ENCODE measurements at regions not wholly inside any gene's neighbourhood (a gene's known extent, or its start where the extent isn't known, plus 50 kb on each side); places are given as distances from the start of the nearest gene placed in this dataset.

DNA sequence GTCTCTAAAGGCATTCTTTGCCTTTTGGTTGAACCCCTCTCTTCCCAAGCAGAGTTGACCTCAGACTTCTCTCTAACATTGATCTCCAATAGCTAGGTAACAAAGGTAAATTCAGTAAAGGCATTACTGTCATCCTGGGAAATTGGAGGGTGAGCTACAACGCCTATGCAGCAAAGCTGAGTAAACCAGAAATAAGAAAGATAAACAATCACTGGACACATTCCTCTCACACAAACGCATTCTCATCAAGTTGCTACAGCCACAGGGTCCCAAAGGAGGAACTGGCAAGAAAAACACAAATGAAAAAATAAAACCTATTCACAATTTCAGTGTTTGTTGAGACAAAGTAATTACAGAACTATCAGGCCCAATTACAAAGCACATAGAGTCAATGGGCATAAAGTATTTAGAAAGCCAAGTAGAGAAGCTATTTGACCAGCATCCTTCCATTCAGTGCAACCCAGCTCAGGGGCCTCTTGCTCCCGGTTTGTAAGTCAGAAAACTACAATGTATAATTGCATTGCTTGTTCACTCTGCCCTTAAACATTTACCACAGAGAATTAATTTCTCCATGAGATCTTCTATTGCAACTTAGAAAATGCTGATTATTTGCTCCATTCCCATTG is 967.7 kb downstream of the PCDH7 start:
- no peak for DNase-seq
- Mint-ChIP-seq H3K27ac (no peak overlapping the region), H3K9me3 (peaks cover 0 to 3% (median 1%) of the 10 kb centered on the region in 7 donors), H3K27me3 (ENCODE audit: low read depth in 3 of 3) (peaks cover 0 to 3% (median 2%) of the 10 kb centered on the region in 3 donors), H3K4me1 (no peaks in the 10 kb centered on the region), H3K36me3 (no peaks in the 10 kb centered on the region), H3K4me3 (no peak overlapping the region)
- Histone ChIP-seq H3K79me2 (ENCODE audit: insufficient read depth, low read length) (no peaks in the 10 kb centered on the region), H3K4me3 (replicated peaks in 1 of 3; ENCODE audit: low read depth in 2 of 3, low read length in 3 of 3) (no peak overlapping the region), H3K27me3 (ENCODE audit: control insufficient read depth in 2 of 2, insufficient read depth in 2 of 2, low read length in 2 of 2) (no peaks in the 10 kb centered on the region), H4K20me1 (ENCODE audit: insufficient read depth, low read length) (no peaks in the 10 kb centered on the region), H3K9me3 (replicated peaks in 1 of 2; ENCODE audit: control insufficient read depth in 1 of 2, insufficient read depth in 1 of 2, low read length in 2 of 2) (no peaks in the 10 kb centered on the region), H3K27ac (ENCODE audit: low read depth in 1 of 2, low read length in 2 of 2) (no peak overlapping the region), H3K4me1 (ENCODE audit: control insufficient read depth in 1 of 2, insufficient read depth in 2 of 2, low read length in 2 of 2) (no peaks in the 10 kb centered on the region), H3K4me2 (replicated peaks; ENCODE audit: extremely low read depth, low read length, poor library complexity, severe bottlenecking) (no peak overlapping the region), H3K9ac (ENCODE audit: insufficient read depth, low read length, poor library complexity, severe bottlenecking) (no peak overlapping the region), H2AFZ (ENCODE audit: insufficient read depth, low read depth, low read length, poor library complexity, severe bottlenecking) (no peak overlapping the region), H3K36me3 (replicated peaks in 1 of 2; ENCODE audit: control insufficient read depth in 1 of 2, insufficient read depth in 2 of 2, low read length in 2 of 2) (no peaks in the 10 kb centered on the region)
- intact Hi-C loops (cut with micrococcal nuclease) = no loop called here
- WGBS (ENCODE audit: insufficient coverage) = 88% methylated on average over 1 of the region's 3 CpGs
- TF ChIP-seq, protein P1, sequence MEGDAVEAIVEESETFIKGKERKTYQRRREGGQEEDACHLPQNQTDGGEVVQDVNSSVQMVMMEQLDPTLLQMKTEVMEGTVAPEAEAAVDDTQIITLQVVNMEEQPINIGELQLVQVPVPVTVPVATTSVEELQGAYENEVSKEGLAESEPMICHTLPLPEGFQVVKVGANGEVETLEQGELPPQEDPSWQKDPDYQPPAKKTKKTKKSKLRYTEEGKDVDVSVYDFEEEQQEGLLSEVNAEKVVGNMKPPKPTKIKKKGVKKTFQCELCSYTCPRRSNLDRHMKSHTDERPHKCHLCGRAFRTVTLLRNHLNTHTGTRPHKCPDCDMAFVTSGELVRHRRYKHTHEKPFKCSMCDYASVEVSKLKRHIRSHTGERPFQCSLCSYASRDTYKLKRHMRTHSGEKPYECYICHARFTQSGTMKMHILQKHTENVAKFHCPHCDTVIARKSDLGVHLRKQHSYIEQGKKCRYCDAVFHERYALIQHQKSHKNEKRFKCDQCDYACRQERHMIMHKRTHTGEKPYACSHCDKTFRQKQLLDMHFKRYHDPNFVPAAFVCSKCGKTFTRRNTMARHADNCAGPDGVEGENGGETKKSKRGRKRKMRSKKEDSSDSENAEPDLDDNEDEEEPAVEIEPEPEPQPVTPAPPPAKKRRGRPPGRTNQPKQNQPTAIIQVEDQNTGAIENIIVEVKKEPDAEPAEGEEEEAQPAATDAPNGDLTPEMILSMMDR (IDR thresholded peaks at IDR 0.05) = no peak

DNA sequence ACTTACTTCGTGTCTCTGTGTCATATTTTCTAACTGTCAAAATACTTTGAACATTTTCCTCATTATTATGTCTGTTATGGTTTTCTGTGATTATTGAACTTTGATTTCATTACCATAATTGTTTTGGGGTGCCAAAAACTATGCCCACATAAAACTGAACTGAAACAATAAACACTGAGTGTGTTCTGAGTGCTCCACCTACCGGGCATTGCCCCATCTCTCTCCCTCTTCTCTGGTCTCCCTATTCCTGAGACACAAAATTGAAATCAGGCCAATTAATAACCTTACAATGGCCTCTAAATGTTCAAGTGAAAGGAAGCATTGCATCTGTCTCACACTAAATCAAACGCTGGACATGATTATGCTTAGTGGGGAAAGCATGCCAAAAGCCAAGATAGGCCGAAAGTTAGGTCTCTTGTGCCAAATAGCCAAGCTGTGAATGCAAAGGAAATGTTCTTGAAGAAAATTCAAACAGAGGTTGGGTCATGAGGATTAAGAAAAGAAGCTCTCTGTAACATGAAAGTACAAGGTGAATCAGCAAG is 972.3 kb downstream of the PCDH7 start:
- 78% methylated on average over 3 of the region's 4 CpGs for WGBS (ENCODE audit: insufficient coverage)
- Histone ChIP-seq H3K4me1 (ENCODE audit: control insufficient read depth in 1 of 2, insufficient read depth in 2 of 2, low read length in 2 of 2) (no peaks in the 10 kb centered on the region), H4K20me1 (ENCODE audit: insufficient read depth, low read length) (no peaks in the 10 kb centered on the region), H3K27ac (ENCODE audit: low read depth in 1 of 2, low read length in 2 of 2) (no peak overlapping the region), H2AFZ (ENCODE audit: insufficient read depth, low read depth, low read length, poor library complexity, severe bottlenecking) (no peak overlapping the region), H3K4me2 (replicated peaks; ENCODE audit: extremely low read depth, low read length, poor library complexity, severe bottlenecking) (no peak overlapping the region), H3K79me2 (ENCODE audit: insufficient read depth, low read length) (no peaks in the 10 kb centered on the region), H3K36me3 (replicated peaks in 1 of 2; ENCODE audit: control insufficient read depth in 1 of 2, insufficient read depth in 2 of 2, low read length in 2 of 2) (no peaks in the 10 kb centered on the region), H3K4me3 (replicated peaks in 1 of 3; ENCODE audit: low read depth in 2 of 3, low read length in 3 of 3) (no peak overlapping the region), H3K9me3 (replicated peaks in 1 of 2; ENCODE audit: control insufficient read depth in 1 of 2, insufficient read depth in 1 of 2, low read length in 2 of 2) (no peaks in the 10 kb centered on the region), H3K9ac (ENCODE audit: insufficient read depth, low read length, poor library complexity, severe bottlenecking) (no peak overlapping the region), H3K27me3 (ENCODE audit: control insufficient read depth in 2 of 2, insufficient read depth in 2 of 2, low read length in 2 of 2) (no peaks in the 10 kb centered on the region)
- peaks cover 0 to 5% (median 2%) of the 10 kb centered on the region in 3 donors for H3K27me3 Mint-ChIP-seq (ENCODE audit: low read depth in 3 of 3)
- H3K27ac Mint-ChIP-seq = no peak overlapping the region
- intact Hi-C loops (cut with micrococcal nuclease) = no loop called here
- peaks cover 0 to 3% (median 0%) of the 10 kb centered on the region in 7 donors for H3K9me3 Mint-ChIP-seq
- H3K4me3 Mint-ChIP-seq = no peak overlapping the region
- H3K36me3 Mint-ChIP-seq = no peaks in the 10 kb centered on the region
- H3K4me1 Mint-ChIP-seq = no peaks in the 10 kb centered on the region
- no peak for DNase-seq
- TF ChIP-seq, protein P1 (IDR thresholded peaks at IDR 0.05) = no peak
